ENCODE measurements at regions not wholly inside any gene's neighbourhood (a gene's known extent, or its start where the extent isn't known, plus 50 kb on each side); places are given as distances from the start of the nearest gene placed in this dataset.

GRCh38 chr12:126860210-126860609 is 1406.8 kb upstream of the TMEM132C start:
- no peak for DNase-seq (ENCODE audit: low read depth in 2 of 3, low spot score in 2 of 3)

- no peak for DNase-seq (ENCODE audit: low read depth in 2 of 3, low spot score in 2 of 3)
These were observed 1404.5 kb upstream of the TMEM132C start for GRCh38 chr12:126862500-126862899.

DNA sequence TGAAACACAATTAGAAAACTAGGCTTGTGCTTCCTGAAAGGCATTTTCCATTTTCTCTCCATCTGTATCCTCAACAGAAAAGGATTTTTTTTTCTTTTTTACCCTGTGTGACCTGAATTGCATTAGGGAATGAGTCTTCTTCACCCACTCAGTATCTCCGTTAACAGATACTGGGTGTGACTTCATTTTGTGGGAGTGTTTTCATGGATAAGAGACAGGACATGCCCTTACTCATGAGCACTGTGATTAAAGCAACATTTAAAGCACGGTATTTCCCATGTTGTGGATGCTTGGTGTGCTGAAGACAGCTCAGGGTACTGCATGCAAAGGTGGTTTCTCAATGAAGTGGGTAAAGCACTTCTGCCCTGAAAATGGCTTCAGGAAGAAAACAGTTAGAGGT is 1397.3 kb upstream of the TMEM132C start:
- DNase-seq (ENCODE audit: low read depth in 2 of 3, low spot score in 2 of 3) = no peak

DNA sequence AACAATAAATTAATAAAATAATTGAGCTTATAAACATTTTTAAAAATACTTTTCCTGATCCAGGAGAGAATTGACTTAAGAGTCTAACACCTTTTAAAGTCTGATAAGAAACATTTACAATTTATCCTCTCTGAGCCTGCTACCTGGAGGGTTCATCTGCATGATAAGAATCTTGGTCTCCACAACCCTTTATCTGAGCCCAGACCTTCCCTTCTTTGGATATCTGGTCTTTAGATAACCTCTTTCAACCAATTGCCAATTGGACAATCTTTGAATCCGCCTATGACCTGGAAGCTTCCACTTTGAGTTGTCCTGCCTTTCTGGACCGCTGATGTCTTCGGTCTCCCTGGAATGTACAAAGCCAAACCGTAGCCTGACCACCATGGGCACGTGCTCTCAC is 1393.3 kb upstream of the TMEM132C start:
- no peak for DNase-seq (ENCODE audit: low read depth in 2 of 3, low spot score in 2 of 3)

GRCh38 chr12:126874427-126875026 is 1392.4 kb upstream of the TMEM132C start:
- DNase-seq (ENCODE audit: low read depth in 2 of 3, low spot score in 2 of 3) = peak; percentile 4 to 55 (median 23)

- no peak for DNase-seq (ENCODE audit: low read depth in 2 of 3, low spot score in 2 of 3)
These were observed 1387.1 kb upstream of the TMEM132C start for GRCh38 chr12:126879842-126880241.

DNA sequence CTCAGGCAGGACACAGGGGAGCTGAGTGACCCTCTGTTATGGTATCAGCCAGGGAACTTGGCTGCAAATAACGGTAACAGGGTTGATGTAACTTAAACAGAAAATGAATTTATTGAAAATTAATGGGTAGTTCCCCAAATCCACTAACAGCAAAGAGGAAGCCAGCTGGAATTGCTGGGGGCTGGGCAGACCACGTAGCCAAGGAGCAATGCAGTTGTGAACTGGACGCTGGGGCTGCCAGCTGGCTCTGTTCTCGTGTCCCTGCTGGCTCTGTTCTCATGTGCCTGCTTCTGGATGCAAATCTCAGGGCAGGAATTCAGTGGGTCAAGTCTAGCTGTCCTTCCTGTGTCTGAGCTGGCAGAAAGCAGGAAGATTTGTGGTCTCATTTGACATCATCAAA is 1383.3 kb upstream of the TMEM132C start:
- no peak for DNase-seq (ENCODE audit: low read depth in 2 of 3, low spot score in 2 of 3)

DNA sequence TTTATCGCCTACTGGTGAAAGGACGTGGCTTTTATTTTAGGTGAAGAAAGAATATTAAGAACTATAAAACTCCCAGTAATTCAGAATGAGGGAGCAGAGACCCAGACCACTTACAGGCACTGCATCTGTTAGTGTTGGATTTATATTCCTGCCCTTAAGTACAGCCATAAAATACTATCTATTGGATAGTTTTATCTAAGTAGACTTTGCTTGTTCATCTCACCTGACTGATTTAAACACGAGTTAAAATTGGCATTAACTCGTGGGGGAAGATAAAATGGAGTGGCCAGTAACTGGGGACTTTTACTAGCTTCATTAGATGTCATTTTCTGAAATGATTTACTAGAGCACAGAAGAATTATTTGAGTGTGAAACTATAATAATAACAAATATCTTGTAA is 1377.5 kb upstream of the TMEM132C start:
- no peak for DNase-seq (ENCODE audit: low read depth in 2 of 3, low spot score in 2 of 3)

- DNase-seq (ENCODE audit: low read depth in 2 of 3, low spot score in 2 of 3) = no peak
These were observed 1376.9 kb upstream of the TMEM132C start for GRCh38 chr12:126890097-126890496.

DNA sequence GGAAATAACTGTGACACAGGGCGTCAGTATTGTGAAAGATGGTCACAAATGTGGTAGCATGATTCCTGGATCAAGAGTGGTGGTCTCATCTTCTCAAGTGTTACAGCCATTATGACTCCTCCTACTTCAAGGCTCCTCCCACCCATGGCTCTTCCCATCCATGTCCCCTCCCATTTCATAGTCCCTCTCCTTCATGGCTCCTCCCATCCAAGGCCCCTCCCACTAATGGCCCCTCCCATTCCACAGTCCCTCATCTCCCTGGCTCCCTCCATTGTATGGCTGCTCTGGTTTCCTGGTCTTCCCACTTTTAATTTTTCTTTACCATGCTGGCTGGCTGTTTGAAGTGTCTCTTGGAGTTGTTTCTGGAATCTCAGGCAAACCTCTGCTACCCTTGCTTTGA is 1375.2 kb upstream of the TMEM132C start:
- no peak for DNase-seq (ENCODE audit: low read depth in 2 of 3, low spot score in 2 of 3)

DNA sequence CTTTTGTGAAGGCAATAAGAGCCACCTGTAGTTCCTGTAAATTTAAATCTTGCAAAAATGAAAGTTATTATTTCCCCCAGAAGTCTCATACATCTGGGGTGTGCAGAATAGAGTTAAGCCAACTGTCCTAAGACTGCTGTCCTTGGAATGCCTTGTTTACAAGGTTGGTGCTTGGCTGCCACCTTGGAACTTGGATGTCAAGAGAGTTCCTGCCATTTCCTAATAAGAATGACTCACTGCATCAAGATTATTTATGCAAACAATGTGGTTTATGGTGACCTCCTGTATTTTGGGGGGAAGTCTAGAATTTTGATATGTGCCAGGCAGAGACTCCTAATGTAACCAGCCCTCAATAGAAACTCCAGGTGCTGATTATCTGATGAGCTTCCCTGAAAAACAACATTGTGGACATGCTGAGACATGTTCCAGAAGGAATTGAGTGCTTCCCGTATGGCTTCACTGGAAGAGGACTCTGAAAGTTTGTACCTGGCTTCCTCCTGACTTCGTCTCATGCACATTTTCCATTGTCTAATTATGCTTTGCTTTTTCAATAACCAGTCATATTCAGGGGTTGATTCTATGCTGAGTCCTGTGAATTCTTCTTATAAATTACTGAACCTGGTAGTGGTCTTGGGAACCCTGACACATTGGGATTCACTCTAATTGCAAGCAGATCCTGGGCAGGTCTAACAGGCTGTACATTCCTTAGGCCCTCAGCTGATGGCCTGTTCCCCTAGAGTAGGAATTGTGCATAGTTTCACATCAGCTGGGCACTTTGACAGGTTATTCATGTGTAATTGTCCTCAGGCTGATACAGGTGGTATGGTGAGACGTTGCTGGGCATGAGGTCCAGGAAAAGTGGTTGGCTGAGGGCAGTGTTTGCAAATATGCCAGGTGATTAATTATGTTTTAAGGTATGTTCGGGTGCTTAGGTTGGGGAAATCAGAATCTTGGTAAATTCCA is 1370.7 kb upstream of the TMEM132C start:
- DNase-seq (ENCODE audit: low read depth in 2 of 3, low spot score in 2 of 3) = no peak

GRCh38 chr12:126897102-126897501 is 1369.9 kb upstream of the TMEM132C start:
- DNase-seq (ENCODE audit: low read depth in 2 of 3, low spot score in 2 of 3) = no peak

- DNase-seq (ENCODE audit: low read depth in 2 of 3, low spot score in 2 of 3) = no peak
These were observed 1369.2 kb upstream of the TMEM132C start for GRCh38 chr12:126897778-126898177.

DNA sequence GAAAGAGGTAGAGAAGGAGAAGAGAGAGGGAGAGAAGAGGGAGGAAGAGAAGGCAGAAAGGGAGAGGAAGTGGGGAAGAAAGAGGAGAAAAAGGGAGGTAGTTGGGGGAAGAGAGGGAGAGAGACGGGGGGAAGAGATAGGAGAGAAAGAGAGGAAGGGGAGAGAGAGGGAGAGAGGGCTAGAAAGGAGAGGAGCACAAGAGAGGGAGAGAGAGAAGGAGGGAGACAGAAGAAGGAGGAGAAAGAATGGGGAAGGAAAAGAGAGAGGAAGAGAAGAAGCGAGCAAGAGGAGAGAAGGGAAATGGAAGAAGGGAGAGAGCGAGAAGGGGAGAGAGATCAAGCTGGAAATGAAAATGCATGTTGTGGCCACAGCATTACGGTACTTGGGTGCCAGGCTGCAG is 1368.4 kb upstream of the TMEM132C start:
- DNase-seq (ENCODE audit: low read depth in 2 of 3, low spot score in 2 of 3) = no peak

DNA sequence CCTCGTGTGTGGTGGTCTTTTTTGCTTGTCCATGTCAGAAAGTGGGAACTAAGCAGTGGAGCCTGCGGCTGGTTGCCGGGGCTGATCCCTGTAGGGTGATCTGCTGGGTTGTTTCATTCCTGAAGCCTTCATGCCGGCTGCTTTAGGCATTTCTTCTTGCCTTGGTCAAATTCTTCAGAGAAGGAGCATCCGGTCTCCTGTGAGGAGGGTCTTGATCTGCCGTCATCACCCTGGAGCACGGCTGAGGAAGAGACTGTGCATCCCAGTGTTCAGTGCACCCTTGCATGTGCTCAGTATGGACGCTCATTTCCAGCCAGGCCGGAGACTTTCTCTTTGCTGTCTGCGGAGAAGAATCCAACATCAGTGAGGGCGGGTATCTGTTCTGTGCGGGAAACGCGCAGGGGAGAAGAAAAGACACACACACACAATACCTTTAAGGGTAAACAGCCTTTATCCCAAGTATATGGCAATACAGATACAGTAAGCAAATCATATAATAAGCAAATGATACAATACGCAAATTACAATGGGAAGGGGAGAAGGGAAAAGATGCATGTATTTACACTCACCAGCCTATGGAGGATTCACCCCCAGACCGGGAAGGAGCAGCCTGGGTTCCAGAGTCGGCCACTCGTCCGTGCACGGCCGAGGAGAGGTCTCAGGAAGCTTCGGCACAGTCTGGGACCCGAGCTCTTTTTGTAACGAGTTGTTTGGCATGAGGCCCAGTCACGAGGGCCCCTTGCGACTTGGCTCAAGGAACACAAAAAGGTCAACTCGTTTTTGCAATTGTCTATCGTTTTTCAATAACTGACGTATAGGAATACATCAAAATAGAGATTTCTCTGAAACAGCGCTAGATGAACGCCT is 1366.8 kb upstream of the TMEM132C start:
- DNase-seq (ENCODE audit: low read depth in 2 of 3, low spot score in 2 of 3) = no peak

- no peak for DNase-seq (ENCODE audit: low read depth in 2 of 3, low spot score in 2 of 3)
These were observed 1363.7 kb upstream of the TMEM132C start for GRCh38 chr12:126903027-126903876.

GRCh38 chr12:126905752-126906151 is 1361.2 kb upstream of the TMEM132C start:
- no peak for DNase-seq (ENCODE audit: low read depth in 2 of 3, low spot score in 2 of 3)

- no peak for DNase-seq (ENCODE audit: low read depth in 2 of 3, low spot score in 2 of 3)
These were observed 1358.8 kb upstream of the TMEM132C start for GRCh38 chr12:126907900-126908764.

DNA sequence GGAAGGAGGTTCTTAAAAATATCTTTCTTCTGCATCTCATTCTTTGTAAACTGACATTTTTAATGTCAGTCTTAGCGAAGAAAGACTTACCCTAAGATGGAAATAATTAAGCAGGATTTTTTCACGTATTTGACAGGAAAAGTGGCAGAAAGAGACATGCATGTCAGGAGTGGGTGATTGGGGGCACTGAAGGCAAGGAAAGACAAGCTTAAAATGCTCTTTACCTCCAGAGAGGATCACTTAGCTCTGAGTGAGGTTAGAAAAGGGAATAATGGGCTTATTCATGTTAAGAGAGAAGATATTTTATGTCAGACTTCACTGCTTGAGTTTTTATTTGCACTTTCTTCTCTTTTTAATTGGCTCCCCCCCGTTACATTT is 1358.2 kb upstream of the TMEM132C start:
- DNase-seq (ENCODE audit: low read depth in 2 of 3, low spot score in 2 of 3) = no peak

DNA sequence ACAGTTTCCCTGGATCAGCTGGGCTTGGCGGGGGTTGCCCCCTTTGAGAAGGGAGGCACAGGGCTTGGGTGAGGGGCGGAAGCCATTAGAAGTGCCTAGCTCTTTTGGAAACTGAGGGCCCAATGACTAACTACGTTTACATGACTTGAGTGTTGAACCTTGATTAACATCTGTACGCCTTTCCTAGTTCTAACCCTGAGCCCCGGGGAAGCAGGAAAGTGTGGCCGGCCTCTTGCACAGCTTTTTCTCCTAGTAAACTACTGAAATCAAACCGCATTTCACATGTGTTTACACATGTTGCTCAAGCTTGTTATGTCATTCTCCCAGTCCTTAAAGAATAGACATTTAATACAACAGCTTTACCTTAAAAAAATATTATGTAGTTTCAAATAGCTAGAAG is 1356.4 kb upstream of the TMEM132C start:
- DNase-seq (ENCODE audit: low read depth in 2 of 3, low spot score in 2 of 3) = no peak

Measured in activated CD8-positive, alpha-beta memory T cell treated with anti-CD3 and anti-CD28 coated beads for 48 hours (primary cell).